K562 (cell line): ENCODE measurements at regions not wholly inside any gene's neighbourhood (a gene's known extent, or its start where the extent isn't known, plus 50 kb on each side); places are given as distances from the start of the nearest gene placed in this dataset.

Experiments used
- ATAC-seq: fragments of 200-7000 bp; cut with Tn5 transposase; 3 replicates; pipeline ENCODE4 v1.9.1; 2020; ENCODE audit warnings: moderate library complexity
- BruUV-seq: library from RNA; stranded (reverse); fragments of 400-500 nt; replicated peaks from 2 replicates; lab custom pipeline; 2021; lab: Mats Ljungman, UMichigan
- CTCF ChIA-PET: fragments of 300-600 bp; formaldehyde crosslinking; extraction: SDS; loops from one replicate; lab custom pipeline; 2021; ENCODE audit warnings: low intra/inter-chr PET ratio; lab: Yijun Ruan, JAX
- POLR2A ChIA-PET: fragments of 300-600, 350-650 bp; sonication (Branson Sonifier 250); formaldehyde crosslinking; extraction: SDS; loops from one replicate; lab custom pipeline; 2021; ENCODE audit warnings: antibody characterized with exemption, inconsistent platforms; lab: Yijun Ruan, JAX
- DNase-seq, 4 experiments: peaks; one replicate each; pipeline versions ENCODE4 v3.0.0 to v3.0.0-alpha.2; 2011 to 2018; ENCODE audit warnings: low spot score in 3 of 4, mixed read lengths in 3 of 4; ENCODE audit errors: extremely low read depth in 1 of 4
- FAIRE-seq: peaks from 2 replicates; lab custom pipeline; 2011; peaks lifted over from hg19 to GRCh38; lab: Jason Lieb, UNC
- H2AFZ ChIP-seq: 2 replicates; pipeline ENCODE4 v1.6.0; 2011; ENCODE audit warnings: low read depth, low read length, control low read depth, inconsistent platforms
- H3K27ac ChIP-seq: fragments of 200-600 bp; 3 replicates; pipeline ENCODE4 v1.8.0; 2011; ENCODE audit warnings: low read depth, mild to moderate bottlenecking, control low read depth, inconsistent platforms, low read length, moderate library complexity, mixed read lengths; ENCODE audit errors: extremely low read depth
- H3K27me3 ChIP-seq, 2 experiments: fragments of 300-600 bp in 1 of 2; 2 replicates in 1 of 2; 3 replicates in 1 of 2; pipeline versions ENCODE4 v1.6.0 to v1.8.0; 2011; ENCODE audit warnings: inconsistent platforms in 2 of 2, low read length in 2 of 2, mild to moderate bottlenecking in 1 of 2, mixed read lengths in 1 of 2, moderate library complexity in 1 of 2; ENCODE audit not compliant: control insufficient read depth in 2 of 2, insufficient read depth in 2 of 2
- H3K36me3 ChIP-seq: fragments of 300-600 bp; 3 replicates; pipeline ENCODE4 v1.8.0; 2011; ENCODE audit warnings: mild to moderate bottlenecking, low read length, inconsistent platforms; ENCODE audit not compliant: control insufficient read depth, insufficient read depth
- H3K4me1 ChIP-seq, 2 experiments: fragments of 200-600 bp in 1 of 2; replicated peaks in 1 of 2; 2 replicates in 1 of 2; 3 replicates in 1 of 2; pipeline versions ENCODE4 v1.5.1 to v1.8.0; 2011; ENCODE audit warnings: inconsistent platforms in 2 of 2, low read length in 2 of 2, mild to moderate bottlenecking in 1 of 2, mixed read lengths in 1 of 2, moderate library complexity in 1 of 2; ENCODE audit not compliant: control insufficient read depth in 2 of 2, insufficient read depth in 2 of 2
- H3K4me2 ChIP-seq: 2 replicates; pipeline ENCODE4 v1.6.1; 2011; ENCODE audit warnings: low read length, control low read depth, inconsistent platforms, mixed read lengths; ENCODE audit not compliant: insufficient read depth
- H3K4me3 ChIP-seq: fragments of 200-600 bp; sonication (generic), shearing (Covaris generic); 2 replicates; pipeline ENCODE4 v1.5.1; 2016; ENCODE audit warnings: control low read depth, inconsistent platforms
- H3K79me2 ChIP-seq: fragments of 200-600 bp; 3 replicates; pipeline ENCODE4 v1.8.0; 2011; ENCODE audit warnings: low read length, inconsistent platforms; ENCODE audit not compliant: control insufficient read depth, insufficient read depth
- H3K9ac ChIP-seq, 2 experiments: 2 replicates each; pipeline versions ENCODE4 v1.6.0 to v1.6.1; 2011; ENCODE audit warnings: low read depth in 2 of 2, low read length in 2 of 2, control low read depth in 1 of 2, inconsistent platforms in 1 of 2, mild to moderate bottlenecking in 1 of 2, mixed read lengths in 1 of 2; ENCODE audit not compliant: insufficient read depth in 1 of 2
- H3K9me1 ChIP-seq: one replicate; pipeline ENCODE4 v1.6.0; 2011; ENCODE audit warnings: inconsistent platforms, mild to moderate bottlenecking, low read length, moderate library complexity; ENCODE audit not compliant: control insufficient read depth, insufficient read depth
- H3K9me3 ChIP-seq: replicated peaks from 2 replicates; pipeline ENCODE4 v1.5.1; 2011; ENCODE audit warnings: low read depth, low read length, inconsistent platforms; ENCODE audit not compliant: control insufficient read depth, insufficient read depth
- H4K20me1 ChIP-seq: replicated peaks from 2 replicates; pipeline ENCODE4 v1.6.1; 2011; ENCODE audit warnings: low read length, inconsistent platforms, mixed read lengths; ENCODE audit not compliant: control insufficient read depth, insufficient read depth
- WGBS: fragments of 100-300 bp; shearing (Covaris generic); methylation state at CpG from one replicate; pipeline ENCODE4 v1.1.6; 2016; ENCODE audit warnings: low coverage, mixed read lengths; ENCODE audit not compliant: insufficient coverage; ENCODE audit errors: missing lambda C conversion rate; 5-methylcytosine and 5-hydroxymethylcytosine counted together
- in situ Hi-C: fragments of 300-500 bp; cut with MboI; formaldehyde crosslinking; loops from 4 replicates; pipeline ENCODE4 v1.15.0; 2018; ENCODE audit warnings: inconsistent platforms, mixed read lengths
- intact Hi-C: fragments of 100-400 bp; cut with micrococcal nuclease; formaldehyde crosslinking; loops from 2 replicates; pipeline ENCODE4 v1.14.2; 2022
- TF ChIP-seq, protein P1 (sequence below): fragments of 250-450 bp; sonication (Bioruptor Pico); IDR thresholded peaks from 2 replicates; pipeline ENCODE4 v1.5.0; 2020; ENCODE audit warnings: mild to moderate bottlenecking, borderline replicate concordance
- TF ChIP-seq, protein P2 (sequence below): fragments of 200-800 bp; sonication (Bioruptor generic); IDR thresholded peaks from 2 replicates; pipeline ENCODE4 v1.6.1; 2016; ENCODE audit warnings: missing genetic modification characterization, missing compliant biosample characterization

DNA sequence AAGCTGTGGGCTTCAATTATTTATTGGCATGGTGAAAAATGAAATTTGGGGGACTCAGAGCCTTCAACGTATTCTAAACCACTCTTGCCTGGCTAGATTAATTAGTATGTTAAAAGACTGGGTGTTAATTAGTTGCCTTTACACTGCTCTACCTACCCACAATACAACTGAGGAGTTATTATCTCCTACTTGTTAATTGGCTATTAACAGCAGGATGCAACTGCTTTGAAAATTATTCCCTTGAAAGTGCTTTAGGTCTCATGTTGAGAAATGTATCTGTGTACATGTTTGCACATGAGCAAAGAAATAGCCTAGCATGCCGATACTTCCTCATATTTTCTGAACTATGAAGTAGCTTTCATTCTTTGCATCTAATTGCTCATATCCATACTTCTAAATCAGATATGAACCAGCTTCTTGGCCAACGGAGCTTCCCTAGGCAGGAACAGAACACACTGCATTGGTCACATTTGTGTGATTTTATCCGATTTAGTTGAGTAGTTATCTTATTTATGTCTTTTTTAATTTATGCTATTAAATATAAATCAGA is 155.8 kb downstream of the GPAM start:
- ChIA-PET CTCF (no interaction called here), POLR2A (no interaction called here)
- Histone ChIP-seq H3K9ac (no peak overlapping the region), H3K4me3 (no peak overlapping the region), H3K4me2 (no peak overlapping the region), H3K4me1 (no peaks in the 10 kb centered on the region), H4K20me1 (no peaks in the 10 kb centered on the region), H3K9me3 (no peaks in the 10 kb centered on the region), H3K9me1 (no peaks in the 10 kb centered on the region), H3K27me3 (no peaks in the 10 kb centered on the region), H2AFZ (no peak overlapping the region), H3K27ac (no peak overlapping the region), H3K36me3 (no peaks in the 10 kb centered on the region), H3K79me2 (no peaks in the 10 kb centered on the region)
- DNase-seq: no peak
- TF ChIP-seq, protein P1, sequence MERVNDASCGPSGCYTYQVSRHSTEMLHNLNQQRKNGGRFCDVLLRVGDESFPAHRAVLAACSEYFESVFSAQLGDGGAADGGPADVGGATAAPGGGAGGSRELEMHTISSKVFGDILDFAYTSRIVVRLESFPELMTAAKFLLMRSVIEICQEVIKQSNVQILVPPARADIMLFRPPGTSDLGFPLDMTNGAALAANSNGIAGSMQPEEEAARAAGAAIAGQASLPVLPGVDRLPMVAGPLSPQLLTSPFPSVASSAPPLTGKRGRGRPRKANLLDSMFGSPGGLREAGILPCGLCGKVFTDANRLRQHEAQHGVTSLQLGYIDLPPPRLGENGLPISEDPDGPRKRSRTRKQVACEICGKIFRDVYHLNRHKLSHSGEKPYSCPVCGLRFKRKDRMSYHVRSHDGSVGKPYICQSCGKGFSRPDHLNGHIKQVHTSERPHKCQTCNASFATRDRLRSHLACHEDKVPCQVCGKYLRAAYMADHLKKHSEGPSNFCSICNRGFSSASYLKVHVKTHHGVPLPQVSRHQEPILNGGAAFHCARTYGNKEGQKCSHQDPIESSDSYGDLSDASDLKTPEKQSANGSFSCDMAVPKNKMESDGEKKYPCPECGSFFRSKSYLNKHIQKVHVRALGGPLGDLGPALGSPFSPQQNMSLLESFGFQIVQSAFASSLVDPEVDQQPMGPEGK (CRISPR knock-in tag): no peak
- TF ChIP-seq, protein P2, sequence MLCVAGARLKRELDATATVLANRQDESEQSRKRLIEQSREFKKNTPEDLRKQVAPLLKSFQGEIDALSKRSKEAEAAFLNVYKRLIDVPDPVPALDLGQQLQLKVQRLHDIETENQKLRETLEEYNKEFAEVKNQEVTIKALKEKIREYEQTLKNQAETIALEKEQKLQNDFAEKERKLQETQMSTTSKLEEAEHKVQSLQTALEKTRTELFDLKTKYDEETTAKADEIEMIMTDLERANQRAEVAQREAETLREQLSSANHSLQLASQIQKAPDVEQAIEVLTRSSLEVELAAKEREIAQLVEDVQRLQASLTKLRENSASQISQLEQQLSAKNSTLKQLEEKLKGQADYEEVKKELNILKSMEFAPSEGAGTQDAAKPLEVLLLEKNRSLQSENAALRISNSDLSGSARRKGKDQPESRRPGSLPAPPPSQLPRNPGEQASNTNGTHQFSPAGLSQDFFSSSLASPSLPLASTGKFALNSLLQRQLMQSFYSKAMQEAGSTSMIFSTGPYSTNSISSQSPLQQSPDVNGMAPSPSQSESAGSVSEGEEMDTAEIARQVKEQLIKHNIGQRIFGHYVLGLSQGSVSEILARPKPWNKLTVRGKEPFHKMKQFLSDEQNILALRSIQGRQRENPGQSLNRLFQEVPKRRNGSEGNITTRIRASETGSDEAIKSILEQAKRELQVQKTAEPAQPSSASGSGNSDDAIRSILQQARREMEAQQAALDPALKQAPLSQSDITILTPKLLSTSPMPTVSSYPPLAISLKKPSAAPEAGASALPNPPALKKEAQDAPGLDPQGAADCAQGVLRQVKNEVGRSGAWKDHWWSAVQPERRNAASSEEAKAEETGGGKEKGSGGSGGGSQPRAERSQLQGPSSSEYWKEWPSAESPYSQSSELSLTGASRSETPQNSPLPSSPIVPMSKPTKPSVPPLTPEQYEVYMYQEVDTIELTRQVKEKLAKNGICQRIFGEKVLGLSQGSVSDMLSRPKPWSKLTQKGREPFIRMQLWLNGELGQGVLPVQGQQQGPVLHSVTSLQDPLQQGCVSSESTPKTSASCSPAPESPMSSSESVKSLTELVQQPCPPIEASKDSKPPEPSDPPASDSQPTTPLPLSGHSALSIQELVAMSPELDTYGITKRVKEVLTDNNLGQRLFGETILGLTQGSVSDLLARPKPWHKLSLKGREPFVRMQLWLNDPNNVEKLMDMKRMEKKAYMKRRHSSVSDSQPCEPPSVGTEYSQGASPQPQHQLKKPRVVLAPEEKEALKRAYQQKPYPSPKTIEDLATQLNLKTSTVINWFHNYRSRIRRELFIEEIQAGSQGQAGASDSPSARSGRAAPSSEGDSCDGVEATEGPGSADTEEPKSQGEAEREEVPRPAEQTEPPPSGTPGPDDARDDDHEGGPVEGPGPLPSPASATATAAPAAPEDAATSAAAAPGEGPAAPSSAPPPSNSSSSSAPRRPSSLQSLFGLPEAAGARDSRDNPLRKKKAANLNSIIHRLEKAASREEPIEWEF (CRISPR knock-in tag): no peak
- intact Hi-C loops: no loop called here
- ATAC-seq: no peak
- no peak for FAIRE-seq
- in situ Hi-C loops: no loop called here
- no TSS peak for BruUV-seq
- 0% methylated on average over 4 of the region's 4 CpGs for WGBS
